ENCODE measurements at regions not wholly inside any gene's neighbourhood (a gene's known extent, or its start where the extent isn't known, plus 50 kb on each side); places are given as distances from the start of the nearest gene placed in this dataset.

GRCh38 chr13:78845656-78846365 is 186.9 kb upstream of the OBI1 start:
- DNase-seq, result no peak

- DNase-seq, result no peak
Measured at GRCh38 chr13:78844106-78844505, 185.2 kb upstream of the OBI1 start.

- DNase-seq, result no peak
Measured at GRCh38 chr13:78841358-78841963, 182.5 kb upstream of the OBI1 start.

DNA sequence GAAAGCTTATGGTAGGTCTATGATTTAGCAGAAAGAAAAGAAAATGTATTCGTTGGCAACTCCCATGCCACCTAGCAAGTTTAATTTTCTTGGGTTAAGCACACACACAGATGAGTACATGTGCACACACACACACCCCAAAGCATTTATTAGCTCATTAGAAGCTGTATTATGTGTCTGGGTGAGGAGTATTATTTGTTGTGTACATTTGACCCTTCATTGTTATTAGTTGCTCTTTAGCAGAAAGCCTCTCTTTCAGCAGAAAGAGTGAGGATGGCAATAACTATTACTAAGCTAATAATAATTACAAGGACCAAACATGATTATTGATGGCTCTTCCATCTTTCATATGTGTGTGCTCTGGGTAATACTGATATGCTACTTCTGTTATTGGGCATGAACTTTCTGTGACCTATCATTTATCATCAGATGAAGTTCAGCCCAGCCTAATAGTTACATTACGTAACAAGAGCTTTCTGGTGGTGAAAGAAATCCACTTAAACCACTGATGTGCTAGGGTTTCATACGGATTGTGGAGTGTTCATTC is 177.4 kb upstream of the OBI1 start:
- no peak for DNase-seq

DNA sequence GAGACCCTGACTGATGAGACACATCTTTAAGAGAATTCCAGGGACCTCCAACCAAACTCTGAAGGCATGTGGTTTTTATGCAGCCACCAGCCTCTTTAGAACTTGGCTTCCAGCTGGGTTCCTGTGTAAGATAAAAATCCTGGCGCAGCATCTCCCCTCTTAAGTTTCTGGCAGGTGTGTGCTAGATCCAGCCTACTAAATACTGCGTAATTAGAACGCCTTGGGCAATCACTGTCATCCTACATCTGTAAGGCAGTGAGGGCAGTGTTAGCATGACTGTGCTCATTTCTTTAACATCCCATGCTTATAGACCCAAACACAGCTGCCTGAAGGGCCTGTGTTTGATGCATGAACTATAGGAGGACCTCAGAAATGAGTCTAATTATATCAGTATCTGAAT is 173.5 kb upstream of the OBI1 start:
- DNase-seq, result no peak

DNA sequence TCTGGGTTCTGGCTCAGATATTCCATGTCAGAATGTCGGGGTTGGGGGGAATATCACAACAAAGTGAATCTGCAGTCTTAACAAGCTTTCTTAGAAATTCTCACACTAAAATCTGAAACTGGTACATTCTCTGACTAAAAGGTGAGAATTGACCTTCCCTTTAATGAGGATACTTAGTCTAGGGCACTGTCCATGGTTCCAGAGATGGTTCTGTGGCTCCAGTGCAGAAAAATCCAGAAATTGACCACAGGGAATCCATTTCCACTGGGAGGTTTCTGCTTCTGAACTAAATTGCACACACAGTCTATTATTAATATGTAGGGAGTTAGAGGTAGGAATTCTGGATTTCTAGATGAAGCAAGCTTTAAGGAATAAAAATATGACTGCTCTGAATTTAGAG is 171.6 kb upstream of the OBI1 start:
- no peak for DNase-seq

- DNase-seq, result no peak
Measured at GRCh38 chr13:78829821-78830220, 170.9 kb upstream of the OBI1 start.

GRCh38 chr13:78827471-78827870 is 168.5 kb upstream of the OBI1 start:
- DNase-seq, result no peak

DNA sequence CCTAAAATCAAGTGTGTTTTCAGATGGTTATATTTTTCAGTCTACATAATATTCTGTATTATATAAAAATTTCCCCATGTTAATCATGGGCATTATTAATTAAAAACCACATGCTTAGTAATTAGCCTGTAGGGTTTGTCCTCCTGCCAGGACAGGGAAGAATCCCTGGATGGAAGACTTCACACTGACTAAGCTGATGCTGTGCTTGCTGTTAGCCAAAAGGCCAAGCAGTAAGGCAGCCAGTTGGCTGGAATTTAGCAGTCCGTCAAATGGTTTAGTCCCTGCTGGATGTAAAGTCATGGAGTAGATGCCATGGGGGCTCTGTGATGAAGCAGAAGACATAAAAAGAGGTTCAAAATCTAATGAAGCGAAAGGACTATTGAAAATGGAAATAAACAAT is 168.0 kb upstream of the OBI1 start:
- DNase-seq, result no peak

GRCh38 chr13:78826312-78826711 is 167.4 kb upstream of the OBI1 start:
- DNase-seq, result no peak

GRCh38 chr13:78820541-78820940 is 161.6 kb upstream of the OBI1 start:
- DNase-seq, result no peak

GRCh38 chr13:78816592-78816991 is 157.6 kb upstream of the OBI1 start:
- DNase-seq, result no peak

GRCh38 chr13:78816154-78816553 is 157.2 kb upstream of the OBI1 start:
- DNase-seq, result no peak

GRCh38 chr13:78806457-78806856 is 147.5 kb upstream of the OBI1 start:
- DNase-seq, result no peak

DNA sequence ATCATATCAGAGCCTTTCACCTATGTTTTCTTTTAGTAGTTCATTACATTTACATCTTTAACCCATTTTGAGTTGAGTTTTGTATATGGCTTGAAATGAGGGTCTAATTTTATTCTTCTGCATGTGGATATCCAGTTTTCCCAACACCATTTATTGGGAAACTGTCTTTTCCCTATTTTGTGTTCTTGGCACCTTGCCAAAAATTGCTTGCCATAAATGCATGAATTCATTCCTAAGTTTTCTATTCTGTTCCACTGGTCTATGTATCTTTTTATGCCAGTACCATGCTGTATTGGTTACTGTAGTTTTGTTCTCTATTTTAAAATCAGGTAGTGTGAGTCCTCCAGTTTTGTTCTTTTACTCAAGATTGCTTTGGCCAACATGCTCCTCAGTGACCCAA is 144.0 kb upstream of the OBI1 start:
- DNase-seq, result no peak

DNA sequence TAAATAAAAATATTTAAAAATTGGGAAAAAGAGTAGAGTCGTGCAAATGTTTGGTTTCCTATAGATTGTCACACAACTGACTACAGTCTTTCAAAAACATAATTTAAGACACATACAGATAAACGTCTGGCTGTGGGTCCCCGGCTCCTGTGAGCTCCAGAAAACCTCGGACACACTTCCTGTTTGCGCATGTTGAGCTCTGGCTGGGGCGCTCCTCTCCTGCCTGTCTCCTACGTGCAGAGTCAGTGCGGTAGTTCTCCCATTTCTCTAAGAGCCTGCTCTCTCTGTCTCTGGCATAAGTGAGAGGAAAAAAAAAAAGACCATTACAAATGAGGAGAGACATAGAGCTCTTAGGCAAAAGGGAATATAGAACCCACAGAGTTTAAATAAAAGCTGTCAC is 128.2 kb upstream of the OBI1 start:
- no peak for DNase-seq

GRCh38 chr13:78786459-78786858 is 127.5 kb upstream of the OBI1 start:
- DNase-seq, result no peak

DNA sequence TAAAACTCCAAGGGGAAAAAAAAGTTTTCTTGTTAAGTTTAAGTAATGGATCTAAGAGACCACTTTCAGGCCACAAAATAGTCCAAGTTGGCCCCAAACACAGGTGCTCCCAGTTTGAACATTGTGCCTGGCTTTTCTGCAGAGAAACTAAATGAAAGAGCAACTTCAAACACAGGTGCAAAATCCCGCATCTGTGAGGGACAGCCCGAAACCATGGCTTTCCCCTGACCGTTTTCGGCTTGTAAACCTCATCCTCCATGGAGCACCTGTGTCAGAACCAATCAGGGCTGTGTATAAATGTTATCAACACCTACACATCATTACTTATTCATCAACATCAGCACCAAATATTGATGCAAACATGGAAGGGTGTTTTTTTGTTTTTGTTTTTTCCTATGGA is 126.8 kb upstream of the OBI1 start:
- DNase-seq, result no peak

- DNase-seq, result no peak
Measured at GRCh38 chr13:78784014-78784750, 125.2 kb upstream of the OBI1 start.

DNA sequence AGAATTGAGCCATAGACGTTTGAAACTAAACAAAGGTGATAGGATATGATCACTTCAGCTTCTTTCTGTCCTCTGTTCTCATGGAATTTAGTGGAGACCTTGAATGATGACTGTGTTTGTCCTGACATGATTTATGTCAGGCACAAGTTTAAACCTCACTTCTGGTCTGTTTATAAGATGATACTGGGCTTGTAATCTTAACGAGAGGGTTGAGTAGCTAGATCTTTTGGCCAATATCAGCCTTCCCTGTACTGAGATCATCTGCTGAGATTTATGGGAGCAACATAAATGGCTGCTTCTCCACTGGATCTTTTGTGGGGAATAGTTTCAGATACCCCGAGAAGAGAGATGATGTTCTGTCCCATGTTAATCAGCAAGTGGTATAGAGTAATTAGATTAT is 121.8 kb upstream of the OBI1 start:
- no peak for DNase-seq

GRCh38 chr13:78779608-78780007 is 120.7 kb upstream of the OBI1 start:
- DNase-seq, result no peak

- no peak for DNase-seq
Measured at GRCh38 chr13:78777976-78778375, 119.0 kb upstream of the OBI1 start.

DNA sequence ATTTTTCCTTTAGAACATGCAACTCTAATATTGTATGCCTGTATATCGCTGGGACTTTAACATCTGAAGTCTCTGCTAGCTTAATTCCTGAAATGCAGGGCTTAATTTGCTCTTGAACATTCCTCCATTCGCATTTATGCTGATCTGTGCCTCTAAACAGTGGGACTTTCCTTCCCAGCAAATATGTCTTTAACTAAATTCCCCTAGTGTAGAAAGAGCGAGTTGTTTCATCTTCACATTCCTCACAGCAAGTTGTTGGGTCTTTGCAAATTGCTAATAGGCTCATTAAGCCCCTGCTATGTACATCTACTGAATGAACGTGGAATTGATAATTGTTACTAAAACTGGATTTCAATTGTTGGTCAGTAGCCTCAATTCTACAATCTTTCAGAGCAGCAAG is 118.4 kb upstream of the OBI1 start:
- no peak for DNase-seq

GRCh38 chr13:78772933-78773332 is 114.0 kb upstream of the OBI1 start:
- no peak for DNase-seq

Data from activated CD8-positive, alpha-beta memory T cell treated with anti-CD3 and anti-CD28 coated beads, Interleukin-2, amount 50 U/mL, for 4 hours (primary cell).